Fibroblast of lung (primary cell): ENCODE measurements at regions not wholly inside any gene's neighbourhood (a gene's known extent, or its start where the extent isn't known, plus 50 kb on each side); places are given as distances from the start of the nearest gene placed in this dataset.

Experiments
- CTCF ChIP-seq, 2 donors: IDR thresholded peaks in 1 of 2; conservative IDR thresholded peaks in 1 of 2; 1 replicate in 1 of 2; 2 replicates in 1 of 2; pipeline ENCODE4 v1.5.1; 2011 to 2012; ENCODE audit warnings: low read length in 2 of 2, control low read depth in 1 of 2, inconsistent platforms in 1 of 2, low read depth in 1 of 2, mild to moderate bottlenecking in 1 of 2
- EZH2 ChIP-seq: IDR thresholded peaks from 2 replicates; pipeline ENCODE4 v1.5.1; 2012; ENCODE audit warnings: low read length, control low read depth, mild to moderate bottlenecking; ENCODE audit errors: missing control alignments

GRCh38 chr12:89281539-89281867 is 70.8 kb downstream of the DUSP6 start:
- TF ChIP-seq CTCF (conservative IDR thresholded peaks at IDR 0.05 in 1 of 2, IDR thresholded peaks at IDR 0.05 in 1 of 2; ENCODE audit: low read depth in 1 of 2, low read length in 2 of 2): no peak
- no peak for TF ChIP-seq EZH2
